Kidney (tissue), 13 donors: ENCODE measurements at regions not wholly inside any gene's neighbourhood (a gene's known extent, or its start where the extent isn't known, plus 50 kb on each side); places are given as distances from the start of the nearest gene placed in this dataset.

Experiments used
- DNase-seq, 5 donors: peaks; one replicate each; pipeline ENCODE4 v3.0.0-alpha.2; 2013 to 2020
- FAIRE-seq: peaks from 2 replicates; lab custom pipeline; 2012; peaks lifted over from hg19 to GRCh38; lab: Jason Lieb, UNC
- H3K27ac ChIP-seq, 2 donors: one replicate each; pipeline ENCODE4 v1.7.0; 2013; ENCODE audit warnings: low read depth in 2 of 2, low read length in 2 of 2, inconsistent platforms in 1 of 2
- H3K27me3 ChIP-seq: one replicate; pipeline ENCODE4 v1.7.1; 2013; ENCODE audit warnings: low read length, inconsistent platforms; ENCODE audit not compliant: control insufficient read depth, insufficient read depth
- H3K36me3 ChIP-seq, 3 donors: one replicate each; pipeline versions ENCODE4 v1.7.0 to v1.7.1; 2013; ENCODE audit warnings: low read length in 3 of 3, control low read depth in 1 of 3, inconsistent platforms in 1 of 3; ENCODE audit not compliant: insufficient read depth in 3 of 3, control insufficient read depth in 2 of 3
- H3K4me1 ChIP-seq, 3 donors: one replicate each; pipeline versions ENCODE4 v1.7.0 to v1.7.1; 2013; ENCODE audit warnings: low read length in 3 of 3, inconsistent platforms in 1 of 3, low read depth in 1 of 3; ENCODE audit not compliant: control insufficient read depth in 2 of 3, insufficient read depth in 2 of 3
- H3K4me3 ChIP-seq, 3 donors: one replicate each; pipeline versions ENCODE4 v1.7.0 to v1.8.1; 2013; ENCODE audit warnings: low read length in 3 of 3, control low read depth in 1 of 3, inconsistent platforms in 1 of 3
- H3K9ac ChIP-seq, 3 donors: one replicate each; pipeline versions ENCODE4 v1.7.0 to v1.7.1; 2013; ENCODE audit warnings: low read length in 3 of 3, control low read depth in 1 of 3, inconsistent platforms in 1 of 3
- H3K9me3 ChIP-seq, 3 donors: one replicate each; pipeline versions ENCODE4 v1.7.0 to v1.7.1; 2013; ENCODE audit warnings: low read length in 3 of 3, control low read depth in 1 of 3, inconsistent platforms in 1 of 3; ENCODE audit not compliant: control insufficient read depth in 2 of 3, insufficient read depth in 1 of 3
- CTCF ChIP-seq: IDR thresholded peaks from 3 replicates; pipeline ENCODE4 v1.5.1; 2012; ENCODE audit warnings: mild to moderate bottlenecking, moderate library complexity, borderline replicate concordance; ENCODE audit not compliant: insufficient read depth; ENCODE audit errors: extremely low read depth
- intact Hi-C: fragments of 100-400 bp; cut with DNase I; formaldehyde crosslinking; loops from one replicate; pipeline ENCODE4 v1.11.1; 2022
- donor health status: control.
- donor health status: control.
- donor health status: control.
- donor health status: control.
- donor health status: control.
- donor health status: DM: yes; HTN: yes; CAD: no.
- donor health status: Normal renal cell carcinoma (clear cell type).

- TF ChIP-seq CTCF = no peak
- H3K27me3 ChIP-seq = no peaks in the 10 kb centered on the region
- no peak overlapping the region for H3K27ac ChIP-seq
- no peak overlapping the region for H3K9ac ChIP-seq
- no peak for FAIRE-seq
- H3K4me3 ChIP-seq = no peak overlapping the region
- H3K36me3 ChIP-seq = no peaks in the 10 kb centered on the region
- no peaks in the 10 kb centered on the region for H3K9me3 ChIP-seq
- no peaks in the 10 kb centered on the region for H3K4me1 ChIP-seq
- intact Hi-C loops = no loop called here
- DNase-seq = peak in 1 of 5 donors; percentile 14
These were observed 277.3 kb upstream of the SEMA3D start for GRCh38 chr7:85464042-85464651.

GRCh38 chr7:85462671-85463070, 275.8 kb upstream of the SEMA3D start:
- no peak overlapping the region for H3K4me3 ChIP-seq
- H3K4me1 ChIP-seq = no peaks in the 10 kb centered on the region
- no peak overlapping the region for H3K9ac ChIP-seq
- DNase-seq (no peak), FAIRE-seq (no peak)
- no peak overlapping the region for H3K27ac ChIP-seq
- H3K9me3 ChIP-seq = no peaks in the 10 kb centered on the region
- no peaks in the 10 kb centered on the region for H3K36me3 ChIP-seq
- intact Hi-C loops = no loop called here
- no peak for TF ChIP-seq CTCF
- H3K27me3 ChIP-seq = no peaks in the 10 kb centered on the region

- no peaks in the 10 kb centered on the region for H3K27me3 ChIP-seq
- no peaks in the 10 kb centered on the region for H3K36me3 ChIP-seq
- H3K9ac ChIP-seq = no peak overlapping the region
- no peak overlapping the region for H3K4me3 ChIP-seq
- H3K27ac ChIP-seq = no peak overlapping the region
- intact Hi-C loops = no loop called here
- no peak for TF ChIP-seq CTCF
- FAIRE-seq (no peak), DNase-seq (no peak)
- H3K4me1 ChIP-seq = no peaks in the 10 kb centered on the region
- H3K9me3 ChIP-seq = no peaks in the 10 kb centered on the region
These were observed 271.1 kb upstream of the SEMA3D start for GRCh38 chr7:85457911-85458310.

GRCh38 chr7:85456254-85456653, 269.4 kb upstream of the SEMA3D start:
- Histone ChIP-seq H3K36me3 (no peaks in the 10 kb centered on the region), H3K4me1 (no peaks in the 10 kb centered on the region), H3K27me3 (no peaks in the 10 kb centered on the region), H3K9ac (no peak overlapping the region), H3K27ac (no peak overlapping the region), H3K9me3 (no peaks in the 10 kb centered on the region), H3K4me3 (no peak overlapping the region)
- FAIRE-seq (no peak), DNase-seq (no peak)
- intact Hi-C loops = no loop called here
- no peak for TF ChIP-seq CTCF
